Breast epithelium (tissue), 4 donors: ENCODE measurements at regions not wholly inside any gene's neighbourhood (a gene's known extent, or its start where the extent isn't known, plus 50 kb on each side); places are given as distances from the start of the nearest gene placed in this dataset.

Source experiments
- DNase-seq, 2 donors: peaks; one replicate each; pipeline ENCODE4 v3.0.0-alpha.2; 2019; ENCODE audit warnings: low spot score in 2 of 2
- H3K27ac ChIP-seq, 2 donors: fragments of 200-600 bp; sonication (generic) in 1 of 2; one replicate each; pipeline ENCODE4 v1.5.1; 2016 to 2019; ENCODE audit warnings: mild to moderate bottlenecking in 1 of 2
- H3K27me3 ChIP-seq, 2 donors: fragments of 200-600 bp; sonication (generic) in 1 of 2; one replicate each; pipeline versions ENCODE4 v1.5.1 to v1.6.0; 2017 to 2019; ENCODE audit warnings: control low read depth in 1 of 2, mild to moderate bottlenecking in 1 of 2
- H3K36me3 ChIP-seq: fragments of 200-600 bp; one replicate; pipeline ENCODE4 v1.5.1; 2019
- H3K4me1 ChIP-seq, 2 donors: fragments of 200-600 bp; sonication (generic); one replicate each; pipeline ENCODE4 v1.5.1; 2016 to 2019; ENCODE audit warnings: control low read depth in 1 of 2
- H3K4me3 ChIP-seq, 3 donors: fragments of 200-600 bp; sonication (generic); 1 replicate in 2 of 3; 2 replicates in 1 of 3; pipeline ENCODE4 v1.5.1; 2016 to 2019; ENCODE audit warnings: mild to moderate bottlenecking in 3 of 3, moderate library complexity in 2 of 3
- H3K9me3 ChIP-seq, 2 donors: fragments of 200-600 bp; sonication (generic) in 1 of 2; one replicate each; pipeline ENCODE4 v1.5.1; 2016 to 2019; ENCODE audit warnings: control low read depth in 1 of 2
- POLR2A ChIP-seq: fragments of 450-650 bp; IDR thresholded peaks from one replicate; pipeline ENCODE4 v1.6.1; 2016; ENCODE audit warnings: antibody characterized with exemption, mild to moderate bottlenecking, moderate library complexity
- POLR2AphosphoS5 ChIP-seq, 3 donors: sonication (generic); formaldehyde crosslinking; IDR thresholded peaks; one replicate each; pipeline ENCODE4 v1.6.1; 2017; ENCODE audit warnings: antibody characterized with exemption in 3 of 3
- intact Hi-C: fragments of 100-400 bp; cut with DNase I; formaldehyde crosslinking; loops from one replicate; pipeline ENCODE4 v1.15.1; 2023; ENCODE audit warnings: low total_unique reads
- TF ChIP-seq, protein P1 (sequence below), 3 donors: fragments of 450-650 bp; IDR thresholded peaks; one replicate each; pipeline ENCODE4 v1.5.1; 2016 to 2017; ENCODE audit warnings: antibody characterized with exemption in 3 of 3, mild to moderate bottlenecking in 3 of 3, moderate library complexity in 3 of 3

DNA sequence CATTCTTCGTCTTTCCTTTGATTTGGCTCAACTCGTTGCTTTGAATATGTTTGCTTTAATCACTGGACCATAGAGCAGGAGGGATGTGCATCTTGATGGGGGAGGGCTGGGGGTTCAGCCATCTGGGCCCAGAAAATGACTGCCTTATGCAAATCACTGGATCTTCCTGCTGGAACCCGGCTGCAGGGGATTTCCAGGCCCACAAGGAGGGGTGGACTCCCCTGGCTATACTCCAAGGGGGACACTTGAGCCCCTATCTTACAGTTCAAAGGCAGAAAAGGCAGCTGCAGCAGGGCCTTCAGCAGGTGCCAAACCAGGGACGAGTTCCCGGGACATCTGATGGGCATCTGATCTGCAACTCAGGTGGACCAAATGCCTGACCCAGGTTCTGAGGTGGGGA lies 122.5 kb downstream of the DICER1 start:
- Histone ChIP-seq H3K27ac (no peak overlapping the region), H3K36me3 (no peaks in the 10 kb centered on the region), H3K4me3 (no peak overlapping the region), H3K9me3 (peaks cover 4 to 10% of the 10 kb centered on the region in 2 donors), H3K27me3 (peaks cover 0 to 3% of the 10 kb centered on the region in 2 donors), H3K4me1 (no peaks in the 10 kb centered on the region)
- DNase-seq: no peak
- TF ChIP-seq POLR2AphosphoS5 (IDR thresholded peaks at IDR 0.05): no peak
- intact Hi-C loops: no loop called here

DNA sequence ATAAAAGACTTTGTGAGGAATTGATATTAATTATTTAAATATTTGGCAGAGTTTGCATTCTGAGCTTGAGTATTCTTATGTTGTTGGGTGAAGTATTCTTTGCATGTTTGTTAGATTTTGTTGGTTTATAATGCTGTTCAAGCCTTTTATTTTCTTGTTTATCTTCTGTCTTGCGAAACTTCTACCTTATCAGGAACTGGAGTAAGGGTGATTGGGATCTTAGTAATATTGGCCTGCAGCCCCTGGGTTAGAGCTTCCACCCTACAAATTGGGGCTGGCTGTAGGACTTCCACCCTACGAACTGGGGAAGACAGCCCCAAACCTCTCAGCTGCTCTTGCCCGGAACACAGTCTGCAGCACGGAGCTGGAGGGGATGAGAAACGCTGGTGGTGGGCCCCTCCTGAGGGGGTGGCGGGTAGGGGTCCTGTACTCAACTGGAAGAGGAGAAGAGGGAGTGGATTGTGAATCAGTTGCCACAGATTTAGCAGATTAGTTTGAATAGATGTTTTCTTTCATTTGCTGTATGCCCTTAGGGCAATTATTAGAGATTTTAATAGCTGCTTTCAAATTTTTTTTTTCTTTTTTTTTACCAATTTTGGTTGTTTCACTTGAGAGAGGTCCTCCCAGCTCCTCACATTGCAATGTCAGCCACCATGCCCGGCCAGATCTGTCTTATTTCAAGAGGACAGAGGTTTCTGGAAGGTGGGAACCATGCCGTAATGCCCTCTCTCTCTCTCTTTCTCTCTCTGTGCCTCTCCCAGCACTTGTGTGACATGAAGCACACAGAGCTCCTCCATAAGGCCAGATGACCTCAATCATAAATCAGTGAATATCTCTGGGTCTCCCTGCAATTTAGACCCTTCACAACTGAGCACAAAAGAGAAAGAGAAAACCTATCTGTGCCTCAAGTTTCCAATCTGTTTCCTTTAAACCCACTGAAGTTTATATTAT lies 123.4 kb downstream of the DICER1 start:
- peaks cover 0 to 3% of the 10 kb centered on the region in 2 donors for H3K27me3 ChIP-seq
- H3K4me3 ChIP-seq: no peak overlapping the region
- intact Hi-C loops: no loop called here
- TF ChIP-seq POLR2AphosphoS5 (IDR thresholded peaks at IDR 0.05) (no peak), POLR2A (no peak)
- TF ChIP-seq, protein P1, sequence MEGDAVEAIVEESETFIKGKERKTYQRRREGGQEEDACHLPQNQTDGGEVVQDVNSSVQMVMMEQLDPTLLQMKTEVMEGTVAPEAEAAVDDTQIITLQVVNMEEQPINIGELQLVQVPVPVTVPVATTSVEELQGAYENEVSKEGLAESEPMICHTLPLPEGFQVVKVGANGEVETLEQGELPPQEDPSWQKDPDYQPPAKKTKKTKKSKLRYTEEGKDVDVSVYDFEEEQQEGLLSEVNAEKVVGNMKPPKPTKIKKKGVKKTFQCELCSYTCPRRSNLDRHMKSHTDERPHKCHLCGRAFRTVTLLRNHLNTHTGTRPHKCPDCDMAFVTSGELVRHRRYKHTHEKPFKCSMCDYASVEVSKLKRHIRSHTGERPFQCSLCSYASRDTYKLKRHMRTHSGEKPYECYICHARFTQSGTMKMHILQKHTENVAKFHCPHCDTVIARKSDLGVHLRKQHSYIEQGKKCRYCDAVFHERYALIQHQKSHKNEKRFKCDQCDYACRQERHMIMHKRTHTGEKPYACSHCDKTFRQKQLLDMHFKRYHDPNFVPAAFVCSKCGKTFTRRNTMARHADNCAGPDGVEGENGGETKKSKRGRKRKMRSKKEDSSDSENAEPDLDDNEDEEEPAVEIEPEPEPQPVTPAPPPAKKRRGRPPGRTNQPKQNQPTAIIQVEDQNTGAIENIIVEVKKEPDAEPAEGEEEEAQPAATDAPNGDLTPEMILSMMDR (IDR thresholded peaks at IDR 0.05): no peak
- H3K4me1 ChIP-seq: no peaks in the 10 kb centered on the region
- H3K9me3 ChIP-seq: peaks cover 4 to 10% of the 10 kb centered on the region in 2 donors
- no peak for DNase-seq
- no peaks in the 10 kb centered on the region for H3K36me3 ChIP-seq
- no peak overlapping the region for H3K27ac ChIP-seq

DNA sequence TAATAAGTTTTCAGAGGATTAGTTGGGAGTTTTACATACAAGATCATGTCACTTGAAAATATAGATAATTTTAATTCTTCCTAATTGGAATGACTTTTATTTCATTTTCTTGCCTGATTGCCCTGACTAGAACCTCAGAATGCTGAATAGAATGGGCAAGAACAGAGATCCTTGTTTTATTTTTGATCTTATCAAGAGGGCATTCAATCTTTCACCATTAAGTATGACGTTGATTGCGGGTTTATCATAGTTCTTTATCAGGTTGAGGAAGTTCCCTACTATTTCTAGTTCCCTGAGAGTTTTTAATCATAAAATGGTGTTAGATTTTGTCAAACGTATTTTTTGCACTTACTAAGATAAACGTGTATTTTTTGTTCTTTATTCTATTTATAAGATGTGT lies 124.3 kb downstream of the DICER1 start:
- TF ChIP-seq, protein P1 (IDR thresholded peaks at IDR 0.05): no peak
- TF ChIP-seq POLR2A (no peak), POLR2AphosphoS5 (IDR thresholded peaks at IDR 0.05) (no peak)
- Histone ChIP-seq H3K4me1 (no peaks in the 10 kb centered on the region), H3K27ac (no peak overlapping the region), H3K9me3 (peaks cover 4 to 10% of the 10 kb centered on the region in 2 donors), H3K36me3 (no peaks in the 10 kb centered on the region), H3K27me3 (no peaks in the 10 kb centered on the region), H3K4me3 (no peak overlapping the region)
- intact Hi-C loops: no loop called here
- DNase-seq: no peak

DNA sequence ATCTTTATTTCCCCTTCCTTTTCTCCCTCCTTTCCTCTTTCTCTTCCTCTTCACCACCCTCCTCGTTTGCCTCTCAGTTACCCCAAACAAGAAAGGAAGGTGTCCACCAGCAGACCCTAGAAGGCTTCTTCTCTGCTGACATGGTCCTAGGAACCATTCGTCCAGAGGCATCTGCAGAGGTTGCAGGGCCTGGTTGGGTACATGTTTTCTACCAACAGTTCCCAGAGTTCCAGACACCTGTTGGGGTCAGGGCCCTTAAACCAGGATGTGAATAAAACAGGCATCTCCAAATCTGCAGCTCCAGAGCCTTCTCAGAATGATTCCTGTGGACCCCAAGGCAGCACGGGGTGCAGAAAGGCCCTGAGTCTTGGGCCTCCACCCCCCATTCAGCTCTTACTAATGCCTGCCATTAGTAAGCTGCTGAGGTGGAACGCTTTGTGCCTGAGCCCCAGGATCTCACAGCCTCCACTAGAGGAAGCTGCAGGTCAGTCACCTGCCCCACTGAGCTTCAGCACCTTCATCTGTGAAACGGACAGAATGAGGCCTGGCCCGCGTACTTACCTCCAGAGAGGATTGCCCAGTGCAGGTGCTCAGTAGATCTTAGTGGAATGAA lies 130.4 kb downstream of the DICER1 start:
- Histone ChIP-seq H3K36me3 (no peaks in the 10 kb centered on the region), H3K27me3 (no peaks in the 10 kb centered on the region), H3K4me1 (no peaks in the 10 kb centered on the region), H3K4me3 (no peak overlapping the region), H3K9me3 (peaks cover 0 to under 1% of the 10 kb centered on the region in 2 donors), H3K27ac (no peak overlapping the region)
- DNase-seq: no peak
- TF ChIP-seq POLR2A (no peak), POLR2AphosphoS5 (IDR thresholded peaks at IDR 0.05) (no peak)
- TF ChIP-seq, protein P1 (IDR thresholded peaks at IDR 0.05): no peak
- intact Hi-C loops: no loop called here

DNA sequence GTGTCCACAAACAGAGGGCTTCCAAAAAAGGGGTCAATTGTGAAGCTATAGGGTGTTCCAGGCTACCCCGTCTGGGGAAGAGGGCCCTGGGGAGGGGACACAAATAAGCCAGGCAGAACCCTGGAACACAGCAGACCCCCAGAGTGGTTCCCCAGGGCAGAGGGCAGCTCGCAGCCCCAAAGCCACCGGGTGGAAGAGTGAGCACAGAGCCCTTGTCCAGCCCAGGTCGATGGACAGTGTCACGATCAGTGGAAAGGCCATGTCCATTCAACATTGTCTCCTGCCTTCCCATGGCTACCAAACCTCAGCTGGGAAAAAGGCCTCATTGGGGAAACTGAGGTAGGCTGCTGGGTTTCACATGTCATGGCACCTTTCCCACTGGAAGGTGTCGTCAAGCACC lies 131.4 kb downstream of the DICER1 start:
- intact Hi-C loops: no loop called here
- TF ChIP-seq POLR2AphosphoS5 (IDR thresholded peaks at IDR 0.05): no peak
- TF ChIP-seq POLR2A: no peak
- TF ChIP-seq, protein P1 (IDR thresholded peaks at IDR 0.05): no peak
- Histone ChIP-seq H3K36me3 (no peaks in the 10 kb centered on the region), H3K27ac (no peak overlapping the region), H3K4me3 (no peak overlapping the region), H3K27me3 (no peaks in the 10 kb centered on the region), H3K9me3 (peaks cover 0 to 7% of the 10 kb centered on the region in 2 donors), H3K4me1 (no peaks in the 10 kb centered on the region)
- DNase-seq: no peak
